Neural progenitor cell (in vitro differentiated cells): ENCODE measurements at regions not wholly inside any gene's neighbourhood (a gene's known extent, or its start where the extent isn't known, plus 50 kb on each side); places are given as distances from the start of the nearest gene placed in this dataset.

Source experiments
- DNase-seq: peaks from one replicate; pipeline ENCODE4 v3.0.0-alpha.2; 2016; ENCODE audit warnings: low spot score
- H2AFZ ChIP-seq: fragments of 200-600 bp; sonication (generic); replicated peaks from 2 replicates; pipeline ENCODE4 v1.6.1; 2016; ENCODE audit warnings: antibody characterized with exemption
- H3F3A ChIP-seq: fragments of 200-600 bp; sonication (generic); 2 replicates; pipeline ENCODE4 v1.6.1; 2016; ENCODE audit warnings: antibody characterized with exemption, low read depth
- H3K27ac ChIP-seq: fragments of 200-600 bp; sonication (generic); 2 replicates; pipeline ENCODE4 v1.5.1; 2016; ENCODE audit warnings: mild to moderate bottlenecking
- H3K27me3 ChIP-seq: fragments of 200-600 bp; sonication (generic); 2 replicates; pipeline ENCODE4 v1.6.1; 2016; ENCODE audit warnings: mild to moderate bottlenecking, moderate library complexity
- H3K36me3 ChIP-seq: fragments of 200-600 bp; sonication (generic); 2 replicates; pipeline ENCODE4 v1.5.1; 2016
- H3K4me1 ChIP-seq: fragments of 200-600 bp; sonication (generic); 2 replicates; pipeline ENCODE4 v1.6.1; 2016; ENCODE audit warnings: mixed run types
- H3K4me2 ChIP-seq: fragments of 200-600 bp; sonication (generic); 2 replicates; pipeline ENCODE4 v1.6.1; 2016
- H3K4me3 ChIP-seq: fragments of 200-600 bp; sonication (generic); 2 replicates; pipeline ENCODE4 v1.5.1; 2016
- H3K79me2 ChIP-seq: fragments of 200-600 bp; sonication (generic); 2 replicates; pipeline ENCODE4 v1.6.1; 2016; ENCODE audit warnings: low read depth
- H3K9ac ChIP-seq: fragments of 200-600 bp; sonication (generic); 2 replicates; pipeline ENCODE4 v1.6.1; 2016
- H3K9me3 ChIP-seq: fragments of 200-600 bp; sonication (generic); 2 replicates; pipeline ENCODE4 v1.5.1; 2016; ENCODE audit warnings: low read depth
- H4K20me1 ChIP-seq: fragments of 200-600 bp; sonication (generic); 2 replicates; pipeline ENCODE4 v1.6.1; 2016; ENCODE audit warnings: low read depth
- H3K27ac Mint-ChIP-seq: 3 replicates; pipeline ENCODE4 v1.8.0; 2021; ENCODE audit warnings: mixed read lengths
- H3K27me3 Mint-ChIP-seq: 2 replicates; pipeline ENCODE4 v1.8.0; 2022; ENCODE audit warnings: low read depth, mild to moderate bottlenecking, inconsistent platforms, moderate library complexity, mixed read lengths; ENCODE audit not compliant: insufficient read depth
- H3K36me3 Mint-ChIP-seq: 3 replicates; pipeline ENCODE4 v1.8.0; 2021; ENCODE audit warnings: mixed read lengths
- H3K4me1 Mint-ChIP-seq: 3 replicates; pipeline ENCODE4 v1.8.0; 2021; ENCODE audit warnings: mixed read lengths
- H3K4me3 Mint-ChIP-seq: 3 replicates; pipeline ENCODE4 v1.8.0; 2021; ENCODE audit warnings: mild to moderate bottlenecking, moderate library complexity, mixed read lengths
- H3K9me3 Mint-ChIP-seq: 3 replicates; pipeline ENCODE4 v1.8.0; 2020; ENCODE audit warnings: mixed read lengths
- EZH2 ChIP-seq: fragments of 200-600 bp; sonication (generic); IDR thresholded peaks from 2 replicates; pipeline ENCODE4 v1.6.1; 2017; ENCODE audit warnings: antibody characterized with exemption, mild to moderate bottlenecking, moderate library complexity
- EZH2phosphoT487 ChIP-seq: fragments of 200-600 bp; sonication (generic); IDR thresholded peaks from 2 replicates; pipeline ENCODE4 v1.6.1; 2017; ENCODE audit warnings: antibody characterized with exemption
- TF ChIP-seq, protein P1 (sequence below): fragments of 200-600 bp; sonication (generic); IDR thresholded peaks from 2 replicates; pipeline ENCODE4 v1.5.1; 2017; ENCODE audit warnings: antibody characterized with exemption, mild to moderate bottlenecking

GRCh38 chr3:116974702-116975101 lies 265.1 kb downstream of the TUSC7 start:
- H3K9me3 ChIP-seq: no peaks in the 10 kb centered on the region
- H4K20me1 ChIP-seq: no peaks in the 10 kb centered on the region
- H3K36me3 ChIP-seq: no peaks in the 10 kb centered on the region
- H3K27me3 ChIP-seq: no peaks in the 10 kb centered on the region
- no peak for DNase-seq
- H3K9ac ChIP-seq: no peak overlapping the region
- Mint-ChIP-seq H3K27ac (no peak overlapping the region), H3K36me3 (no peaks in the 10 kb centered on the region), H3K9me3 (no peaks in the 10 kb centered on the region), H3K4me1 (no peaks in the 10 kb centered on the region), H3K4me3 (no peak overlapping the region), H3K27me3 (no peaks in the 10 kb centered on the region)
- no peak overlapping the region for H3K4me2 ChIP-seq
- no peak overlapping the region for H3K4me3 ChIP-seq
- no peak overlapping the region for H3K27ac ChIP-seq
- H3K4me1 ChIP-seq: no peaks in the 10 kb centered on the region
- H2AFZ ChIP-seq: no peak overlapping the region
- no peaks in the 10 kb centered on the region for H3K79me2 ChIP-seq
- no peaks in the 10 kb centered on the region for H3F3A ChIP-seq
- TF ChIP-seq EZH2 (no peak), EZH2phosphoT487 (no peak)
- TF ChIP-seq, protein P1, sequence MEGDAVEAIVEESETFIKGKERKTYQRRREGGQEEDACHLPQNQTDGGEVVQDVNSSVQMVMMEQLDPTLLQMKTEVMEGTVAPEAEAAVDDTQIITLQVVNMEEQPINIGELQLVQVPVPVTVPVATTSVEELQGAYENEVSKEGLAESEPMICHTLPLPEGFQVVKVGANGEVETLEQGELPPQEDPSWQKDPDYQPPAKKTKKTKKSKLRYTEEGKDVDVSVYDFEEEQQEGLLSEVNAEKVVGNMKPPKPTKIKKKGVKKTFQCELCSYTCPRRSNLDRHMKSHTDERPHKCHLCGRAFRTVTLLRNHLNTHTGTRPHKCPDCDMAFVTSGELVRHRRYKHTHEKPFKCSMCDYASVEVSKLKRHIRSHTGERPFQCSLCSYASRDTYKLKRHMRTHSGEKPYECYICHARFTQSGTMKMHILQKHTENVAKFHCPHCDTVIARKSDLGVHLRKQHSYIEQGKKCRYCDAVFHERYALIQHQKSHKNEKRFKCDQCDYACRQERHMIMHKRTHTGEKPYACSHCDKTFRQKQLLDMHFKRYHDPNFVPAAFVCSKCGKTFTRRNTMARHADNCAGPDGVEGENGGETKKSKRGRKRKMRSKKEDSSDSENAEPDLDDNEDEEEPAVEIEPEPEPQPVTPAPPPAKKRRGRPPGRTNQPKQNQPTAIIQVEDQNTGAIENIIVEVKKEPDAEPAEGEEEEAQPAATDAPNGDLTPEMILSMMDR: no peak

DNA sequence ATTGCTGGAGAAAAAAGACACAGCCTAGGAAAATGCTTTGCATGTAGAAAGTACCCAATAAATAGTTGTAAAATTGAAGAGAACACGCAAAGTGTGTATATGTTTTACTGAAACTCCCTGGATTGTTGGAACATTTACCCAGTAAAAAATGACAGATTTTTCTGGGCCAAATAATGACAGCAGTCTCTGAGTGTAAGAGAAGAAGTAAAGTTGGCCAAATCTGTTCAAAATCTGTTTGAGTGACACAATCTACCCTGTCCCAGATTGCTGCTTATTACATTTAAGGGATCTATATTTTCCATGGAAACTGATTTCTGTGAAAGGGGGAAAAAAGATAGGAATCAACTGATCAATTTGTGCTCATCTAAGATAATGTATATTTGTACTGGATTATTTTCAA lies 267.9 kb downstream of the TUSC7 start:
- no peak for TF ChIP-seq EZH2phosphoT487
- TF ChIP-seq, protein P1: no peak
- no peak for TF ChIP-seq EZH2
- no peaks in the 10 kb centered on the region for H4K20me1 ChIP-seq
- H3K4me3 Mint-ChIP-seq: no peak overlapping the region

GRCh38 chr3:116980099-116980498 lies 270.5 kb downstream of the TUSC7 start:
- H3K4me1 Mint-ChIP-seq: no peaks in the 10 kb centered on the region
- no peak overlapping the region for H3K9ac ChIP-seq
- TF ChIP-seq EZH2 (no peak), EZH2phosphoT487 (no peak)
- TF ChIP-seq, protein P1: no peak
- H3K27ac ChIP-seq: no peak overlapping the region
- H3K4me1 ChIP-seq: peaks cover 6% of the 10 kb centered on the region
- no peak overlapping the region for H3K4me2 ChIP-seq
- no peak for DNase-seq
- no peaks in the 10 kb centered on the region for H3K27me3 Mint-ChIP-seq
- H3K36me3 Mint-ChIP-seq: no peaks in the 10 kb centered on the region
- H3F3A ChIP-seq: no peaks in the 10 kb centered on the region
- H4K20me1 ChIP-seq: no peaks in the 10 kb centered on the region
- no peak overlapping the region for H2AFZ ChIP-seq
- H3K36me3 ChIP-seq: no peaks in the 10 kb centered on the region
- H3K4me3 Mint-ChIP-seq: no peak overlapping the region
- no peaks in the 10 kb centered on the region for H3K9me3 Mint-ChIP-seq
- no peaks in the 10 kb centered on the region for H3K27me3 ChIP-seq
- H3K9me3 ChIP-seq: no peaks in the 10 kb centered on the region
- no peaks in the 10 kb centered on the region for H3K79me2 ChIP-seq
- H3K27ac Mint-ChIP-seq: no peak overlapping the region
- no peak overlapping the region for H3K4me3 ChIP-seq

More for the DNA sequence above, 267.9 kb downstream of the TUSC7 start:
- no peak for DNase-seq
- Histone ChIP-seq H3K36me3 (no peaks in the 10 kb centered on the region), H2AFZ (no peak overlapping the region), H3K9ac (no peak overlapping the region), H3K4me2 (no peak overlapping the region), H3K79me2 (no peaks in the 10 kb centered on the region), H3K27ac (no peak overlapping the region), H3K27me3 (no peaks in the 10 kb centered on the region), H3F3A (no peaks in the 10 kb centered on the region), H3K4me1 (peaks cover 6% of the 10 kb centered on the region), H3K9me3 (no peaks in the 10 kb centered on the region), H3K4me3 (no peak overlapping the region)
- Mint-ChIP-seq H3K27me3 (no peaks in the 10 kb centered on the region), H3K36me3 (no peaks in the 10 kb centered on the region), H3K27ac (no peak overlapping the region), H3K9me3 (no peaks in the 10 kb centered on the region), H3K4me1 (no peaks in the 10 kb centered on the region)

- Histone ChIP-seq H3K36me3 (no peaks in the 10 kb centered on the region), H3K79me2 (no peaks in the 10 kb centered on the region), H3K4me1 (peaks cover 6% of the 10 kb centered on the region), H3K4me2 (no peak overlapping the region), H3K9me3 (no peaks in the 10 kb centered on the region), H3F3A (no peaks in the 10 kb centered on the region), H2AFZ (no peak overlapping the region), H3K27me3 (no peaks in the 10 kb centered on the region), H3K27ac (no peak overlapping the region), H4K20me1 (no peaks in the 10 kb centered on the region), H3K9ac (no peak overlapping the region), H3K4me3 (no peak overlapping the region)
- no peak for DNase-seq
- Mint-ChIP-seq H3K4me1 (no peaks in the 10 kb centered on the region), H3K9me3 (peaks cover 2% of the 10 kb centered on the region), H3K36me3 (peaks cover 2% of the 10 kb centered on the region), H3K4me3 (no peak overlapping the region), H3K27me3 (no peaks in the 10 kb centered on the region), H3K27ac (no peak overlapping the region)
- TF ChIP-seq, protein P1: no peak
- no peak for TF ChIP-seq EZH2
- TF ChIP-seq EZH2phosphoT487: no peak
Measured at GRCh38 chr3:116981089-116981488, 271.5 kb downstream of the TUSC7 start.
